Left lung (tissue), 4 donors: ENCODE measurements at regions not wholly inside any gene's neighbourhood (a gene's known extent, or its start where the extent isn't known, plus 50 kb on each side); places are given as distances from the start of the nearest gene placed in this dataset.

Experiments
- ATAC-seq: fragments of 200-7000 bp; cut with Tn5 transposase; one replicate; pipeline ENCODE4 v1.9.1; 2020; ENCODE audit warnings: moderate library complexity
- DNase-seq, 4 donors: peaks; one replicate each; pipeline ENCODE4 v3.0.0-alpha.2; 2013 to 2020
- H3K27ac ChIP-seq, 2 donors: fragments of 200-600 bp; sonication (generic) in 1 of 2; one replicate each; pipeline versions ENCODE4 v1.5.0 to v1.8.0; 2020 to 2021
- H3K27me3 ChIP-seq, 2 donors: fragments of 200-600 bp; sonication (generic) in 1 of 2; one replicate each; pipeline versions ENCODE4 v1.5.0 to v1.8.0; 2020 to 2021
- H3K36me3 ChIP-seq, 2 donors: fragments of 200-600 bp; sonication (generic) in 1 of 2; one replicate each; pipeline versions ENCODE4 v1.5.0 to v1.8.0; 2020 to 2021
- H3K4me1 ChIP-seq, 2 donors: fragments of 200-600 bp; one replicate each; pipeline ENCODE4 v1.8.0; 2021
- H3K4me3 ChIP-seq, 2 donors: fragments of 200-600 bp; sonication (generic) in 1 of 2; one replicate each; pipeline versions ENCODE4 v1.5.0 to v1.8.0; 2020 to 2021; ENCODE audit warnings: mild to moderate bottlenecking in 1 of 2
- H3K9me3 ChIP-seq, 2 donors: fragments of 200-600 bp; sonication (generic) in 1 of 2; one replicate each; pipeline versions ENCODE4 v1.5.0 to v1.8.0; 2020 to 2021
- CTCF ChIP-seq, 2 donors: fragments of 200-600 bp; sonication (generic) in 1 of 2; IDR thresholded peaks; one replicate each; pipeline versions ENCODE4 v1.5.0 to v1.8.0; 2021; ENCODE audit warnings: antibody characterized with exemption in 2 of 2
- intact Hi-C, 2 donors: fragments of 100-400 bp; cut with DNase I; formaldehyde crosslinking; loops; one replicate each; pipeline versions ENCODE4 v1.11.2 to v1.14.2; 2022
- donor health status: DM: no; HTN: yes; CAD: no.
- donor health status: DM: no; HTN: no; CAD: no.

GRCh38 chr13:106343836-106344235 lies 191.6 kb downstream of the EFNB2 start:
- ATAC-seq (no peak), DNase-seq (no peak)
- H3K4me1 ChIP-seq = peaks cover 0 to 4% of the 10 kb centered on the region in 2 donors
- peaks cover 7 to 18% of the 10 kb centered on the region in 2 donors for H3K27me3 ChIP-seq
- no peaks in the 10 kb centered on the region for H3K36me3 ChIP-seq
- no peak overlapping the region for H3K4me3 ChIP-seq
- peaks cover 0 to 19% of the 10 kb centered on the region in 2 donors for H3K9me3 ChIP-seq
- no peak for TF ChIP-seq CTCF (IDR thresholded peaks at IDR 0.05)
- intact Hi-C loops = no loop called here
- H3K27ac ChIP-seq = no peak overlapping the region

GRCh38 chr13:106340249-106340648 lies 195.2 kb downstream of the EFNB2 start:
- no peak for ATAC-seq
- intact Hi-C loops = no loop called here

GRCh38 chr13:106337096-106337850 lies 198.2 kb downstream of the EFNB2 start:
- intact Hi-C loops = no loop called here

More at GRCh38 chr13:106340249-106340648, 195.2 kb downstream of the EFNB2 start:
- H3K27me3 ChIP-seq = no peaks in the 10 kb centered on the region
- no peak for TF ChIP-seq CTCF (IDR thresholded peaks at IDR 0.05)
- H3K27ac ChIP-seq = no peak overlapping the region
- H3K4me1 ChIP-seq = no peaks in the 10 kb centered on the region
- H3K9me3 ChIP-seq = peaks cover 0 to 20% of the 10 kb centered on the region in 2 donors
- DNase-seq = no peak
- no peak overlapping the region for H3K4me3 ChIP-seq
- H3K36me3 ChIP-seq = no peaks in the 10 kb centered on the region

GRCh38 chr13:106336668-106337067 lies 198.8 kb downstream of the EFNB2 start:
- H3K36me3 ChIP-seq = no peaks in the 10 kb centered on the region
- no peaks in the 10 kb centered on the region for H3K4me1 ChIP-seq
- no peak overlapping the region for H3K4me3 ChIP-seq
- H3K27me3 ChIP-seq = no peaks in the 10 kb centered on the region
- intact Hi-C loops = no loop called here
- peak overlapping the region in 1 of 2 donors; percentile 35 for H3K27ac ChIP-seq
- TF ChIP-seq CTCF (IDR thresholded peaks at IDR 0.05) = no peak
- ATAC-seq = peak; percentile 91
- H3K9me3 ChIP-seq = peaks cover 0 to 20% of the 10 kb centered on the region in 2 donors
- peak in 1 of 4 donors; percentile 13 for DNase-seq

More at GRCh38 chr13:106337096-106337850, 198.2 kb downstream of the EFNB2 start:
- Histone ChIP-seq H3K27ac (no peak overlapping the region), H3K27me3 (no peaks in the 10 kb centered on the region), H3K36me3 (no peaks in the 10 kb centered on the region), H3K9me3 (peaks cover 0 to 20% of the 10 kb centered on the region in 2 donors), H3K4me1 (no peaks in the 10 kb centered on the region), H3K4me3 (no peak overlapping the region)
- TF ChIP-seq CTCF (IDR thresholded peaks at IDR 0.05) = no peak
- DNase-seq = no peak
- peak; percentile 88 for ATAC-seq

- Histone ChIP-seq H3K4me1 (no peaks in the 10 kb centered on the region), H3K4me3 (no peak overlapping the region), H3K36me3 (no peaks in the 10 kb centered on the region), H3K9me3 (no peaks in the 10 kb centered on the region), H3K27ac (no peak overlapping the region), H3K27me3 (no peaks in the 10 kb centered on the region)
- no peak for DNase-seq
- intact Hi-C loops = no loop called here
- no peak for ATAC-seq
- no peak for TF ChIP-seq CTCF (IDR thresholded peaks at IDR 0.05)
These were observed 202.8 kb downstream of the EFNB2 start for GRCh38 chr13:106332621-106333020.
